Stimulated activated CD4-positive, alpha-beta T cell treated with anti-CD3 and anti-CD28 coated beads, Interleukin-4, amount 100 ng/mL, for 1 hour (primary cell): ENCODE measurements at regions not wholly inside any gene's neighbourhood (a gene's known extent, or its start where the extent isn't known, plus 50 kb on each side); places are given as distances from the start of the nearest gene placed in this dataset.
"Not testable (repeated sequence)": the region's sequence is repeated elsewhere in the genome, so short reads cannot be mapped to it uniquely, and the experiment has no call there.

ENCODE experiments used
- DNase-seq: peaks from one replicate; pipeline ENCODE4 v3.0.0-alpha.2; 2020

DNA sequence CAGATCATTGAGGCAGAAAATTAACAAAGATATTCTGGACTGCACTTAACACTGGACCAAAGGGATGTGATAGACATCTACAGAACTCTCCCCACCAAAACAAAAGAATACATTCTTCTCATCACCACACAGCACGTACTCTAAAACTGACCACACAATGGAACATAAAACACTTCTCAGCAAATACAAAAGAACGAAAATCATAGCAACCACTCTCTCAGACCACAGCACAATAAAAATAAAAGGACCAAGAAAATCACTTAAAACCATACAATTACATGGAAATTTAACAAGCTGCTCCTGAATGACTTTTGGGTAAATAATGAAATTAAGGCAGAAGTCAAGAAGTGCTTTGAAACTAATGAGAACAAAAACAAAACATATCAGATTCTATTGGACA lies 254.0 kb upstream of the STXBP6 start:
- no peak for DNase-seq

DNA sequence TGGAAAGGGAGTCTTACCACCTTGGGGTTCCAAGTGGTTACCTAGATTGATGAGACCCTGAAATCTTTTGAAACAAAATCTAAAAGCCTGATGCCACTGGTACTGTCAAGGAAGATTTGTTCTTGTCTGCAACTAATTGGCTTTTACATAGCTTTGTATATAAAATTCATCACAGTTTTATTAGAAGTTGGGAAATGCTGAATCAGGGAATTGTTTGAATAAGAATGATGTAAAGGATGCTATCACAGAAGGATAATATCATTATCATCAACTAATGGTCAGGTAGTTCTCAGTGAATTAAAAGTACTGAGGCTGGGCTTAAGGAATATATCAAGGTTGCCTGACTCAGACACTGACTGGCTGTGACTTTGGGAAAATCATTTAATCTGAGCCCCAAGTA lies 248.3 kb upstream of the STXBP6 start:
- no peak for DNase-seq

DNA sequence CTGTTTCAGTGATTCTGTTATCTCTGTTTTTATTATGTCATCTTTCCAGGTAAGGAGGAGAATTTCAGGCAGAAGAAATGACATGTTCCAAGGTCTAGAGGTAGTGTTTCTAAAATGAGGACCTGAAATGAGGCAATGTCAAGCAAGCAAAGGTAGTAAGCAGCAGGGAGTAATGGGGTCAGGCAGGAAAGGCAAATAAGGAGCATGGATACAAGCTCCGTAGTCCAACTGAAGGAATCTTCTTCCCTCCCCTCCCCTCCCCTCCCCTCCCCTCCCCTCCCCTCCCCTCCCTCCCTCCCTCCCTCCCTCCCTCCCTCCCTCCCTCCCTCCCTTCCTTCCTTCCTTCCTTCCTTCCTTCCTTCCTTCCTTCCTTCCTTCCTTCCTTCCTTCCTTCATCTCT lies 240.2 kb upstream of the STXBP6 start:
- not testable (repeated sequence) for DNase-seq

DNA sequence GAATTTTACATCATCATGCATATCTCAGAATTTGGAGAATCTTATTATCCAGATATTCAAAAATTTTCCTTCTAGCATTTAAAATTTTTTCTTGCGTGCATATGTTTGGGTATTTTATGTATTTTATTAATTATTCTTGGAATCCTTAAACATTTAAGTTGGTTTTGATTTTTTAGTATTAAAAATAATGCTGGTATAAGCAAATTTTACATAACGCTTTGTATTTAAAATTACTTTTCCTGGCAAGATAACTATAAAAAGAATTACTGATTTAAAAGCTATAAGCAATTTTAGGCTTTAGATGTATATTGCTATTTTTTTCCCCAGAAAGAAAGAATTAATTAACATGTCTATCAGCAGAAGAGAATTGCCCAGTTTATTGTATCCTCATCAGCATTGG lies 224.6 kb upstream of the STXBP6 start:
- DNase-seq, result no peak

- DNase-seq, result no peak
These were observed 217.2 kb upstream of the STXBP6 start for GRCh38 chr14:25267186-25267585.

- DNase-seq, result no peak
These were observed 209.5 kb upstream of the STXBP6 start for GRCh38 chr14:25259470-25259869.

- DNase-seq, result no peak
These were observed 202.8 kb upstream of the STXBP6 start for GRCh38 chr14:25252793-25253192.

GRCh38 chr14:25250516-25250915 lies 200.6 kb upstream of the STXBP6 start:
- no peak for DNase-seq

- no peak for DNase-seq
These were observed 197.7 kb upstream of the STXBP6 start for GRCh38 chr14:25247609-25248008.

DNA sequence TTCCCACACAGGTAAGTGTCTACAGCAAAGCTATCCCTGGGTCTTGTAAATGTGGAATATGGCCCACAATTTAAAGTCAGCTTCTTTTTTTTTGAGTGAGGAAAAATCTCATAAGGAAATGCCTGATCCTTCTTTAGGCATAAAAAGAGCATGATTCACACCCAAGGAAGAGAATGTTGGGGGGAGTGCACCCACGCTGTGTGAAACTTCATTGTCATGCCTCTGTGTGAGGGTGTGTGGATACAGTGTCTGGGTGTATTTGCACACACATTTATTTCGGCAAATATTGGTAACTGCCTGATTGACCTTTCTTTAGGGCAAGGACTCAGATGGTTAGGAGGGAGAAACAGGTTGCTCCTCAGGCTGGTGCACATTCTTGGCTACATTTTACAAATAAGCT lies 196.8 kb upstream of the STXBP6 start:
- no peak for DNase-seq

DNA sequence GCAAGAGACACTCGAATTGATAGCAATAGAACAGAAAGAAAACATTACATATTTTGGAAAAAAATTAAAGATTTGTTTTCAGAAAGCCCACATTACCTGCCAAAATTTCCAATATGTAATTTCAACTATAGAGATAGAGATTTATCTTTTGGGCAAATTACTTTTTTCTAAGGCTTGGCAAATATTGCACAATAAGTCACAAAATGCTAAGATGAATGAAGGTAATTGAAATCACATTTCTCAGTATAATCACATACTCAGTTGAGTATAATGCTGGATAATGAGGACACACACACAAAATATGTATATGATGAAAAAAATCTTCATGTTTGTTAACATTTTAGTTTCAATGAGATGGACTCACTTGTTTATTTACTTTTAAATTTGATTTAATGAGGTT lies 189.2 kb upstream of the STXBP6 start:
- no peak for DNase-seq

GRCh38 chr14:25237845-25238244 lies 187.9 kb upstream of the STXBP6 start:
- no peak for DNase-seq

DNA sequence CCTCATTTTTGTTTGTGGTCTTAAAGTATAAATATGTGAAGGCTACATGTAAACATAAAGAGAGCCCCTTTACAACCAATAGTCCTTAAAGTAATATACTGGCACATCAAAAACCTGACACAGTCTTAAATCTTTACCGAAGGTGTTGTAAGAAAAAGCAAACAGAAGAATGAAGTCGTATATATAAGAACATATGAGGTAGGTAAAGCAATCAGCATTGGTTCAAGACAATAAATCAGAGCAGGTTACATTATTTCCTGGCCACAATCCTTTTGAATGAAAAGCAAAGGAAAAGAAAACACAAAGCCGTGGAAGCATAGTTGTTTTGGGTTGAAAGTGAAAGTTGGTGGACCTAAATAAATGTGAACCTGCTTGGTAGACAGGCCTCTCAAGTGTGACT lies 183.7 kb upstream of the STXBP6 start:
- no peak for DNase-seq

DNA sequence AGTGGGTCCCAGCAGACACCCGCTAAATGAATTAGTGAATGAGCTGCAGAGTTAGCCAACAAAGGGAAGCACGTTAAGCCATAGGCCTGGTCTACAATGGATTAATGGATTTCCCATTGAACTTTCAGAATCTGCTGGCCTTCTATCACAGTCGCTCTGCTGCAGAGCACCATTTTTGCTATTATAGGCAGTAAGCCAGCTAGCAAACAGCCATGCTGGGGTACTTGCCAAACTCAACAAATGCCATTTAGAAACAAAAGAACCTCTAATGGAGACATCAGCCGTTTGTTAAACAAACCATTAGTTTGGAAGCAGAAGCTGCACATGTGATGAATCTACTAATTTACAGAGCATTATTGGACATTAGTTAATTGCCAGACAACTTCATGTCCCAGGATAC lies 181.1 kb upstream of the STXBP6 start:
- no peak for DNase-seq

DNA sequence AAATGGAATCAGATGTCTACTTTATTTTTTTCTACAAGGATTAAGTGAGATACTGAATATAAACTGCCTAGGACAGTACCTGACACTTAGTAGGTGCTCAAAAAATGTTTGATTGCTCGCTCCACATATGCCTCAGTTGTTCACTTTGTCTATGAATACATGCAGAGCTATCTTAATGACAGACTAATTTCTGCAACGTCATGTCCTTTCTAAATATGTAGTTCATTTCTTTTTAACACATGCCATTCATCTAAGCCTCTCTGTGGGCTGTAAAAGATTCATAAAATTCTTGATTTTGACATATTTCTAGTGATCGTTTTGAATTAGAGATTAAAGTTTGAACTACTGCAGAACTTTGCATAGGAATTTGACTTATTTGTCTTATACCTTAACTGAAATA lies 176.3 kb upstream of the STXBP6 start:
- DNase-seq, result no peak

GRCh38 chr14:25222256-25222655 lies 172.3 kb upstream of the STXBP6 start:
- no peak for DNase-seq

- no peak for DNase-seq
These were observed 170.6 kb upstream of the STXBP6 start for GRCh38 chr14:25220514-25220913.

- no peak for DNase-seq
These were observed 165.7 kb upstream of the STXBP6 start for GRCh38 chr14:25215607-25216006.

DNA sequence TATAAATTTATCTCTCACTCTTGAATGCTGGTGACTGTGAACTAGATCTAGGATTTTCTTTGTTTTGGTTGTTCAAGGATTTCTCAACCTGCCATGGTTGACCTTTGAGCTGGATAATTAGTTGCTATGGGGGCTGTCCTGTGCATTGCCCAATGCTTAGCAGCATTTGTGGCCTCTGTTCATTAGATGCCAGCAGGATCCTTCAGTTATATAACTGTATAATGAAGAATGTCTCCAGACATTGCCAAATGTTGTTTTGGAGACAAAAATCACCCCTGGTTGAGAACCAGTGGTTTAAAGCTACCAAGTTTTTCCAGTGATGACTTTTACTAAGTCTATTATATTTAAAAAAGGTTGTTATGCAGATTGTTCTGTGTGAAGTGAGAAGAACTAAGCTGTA lies 147.9 kb upstream of the STXBP6 start:
- no peak for DNase-seq

- DNase-seq, result no peak
These were observed 130.3 kb upstream of the STXBP6 start for GRCh38 chr14:25180221-25180620.

- no peak for DNase-seq
These were observed 128.3 kb upstream of the STXBP6 start for GRCh38 chr14:25178255-25178654.

- no peak for DNase-seq
These were observed 101.2 kb upstream of the STXBP6 start for GRCh38 chr14:25150934-25151790.

GRCh38 chr14:25150401-25150800 lies 100.5 kb upstream of the STXBP6 start:
- DNase-seq, result no peak

DNA sequence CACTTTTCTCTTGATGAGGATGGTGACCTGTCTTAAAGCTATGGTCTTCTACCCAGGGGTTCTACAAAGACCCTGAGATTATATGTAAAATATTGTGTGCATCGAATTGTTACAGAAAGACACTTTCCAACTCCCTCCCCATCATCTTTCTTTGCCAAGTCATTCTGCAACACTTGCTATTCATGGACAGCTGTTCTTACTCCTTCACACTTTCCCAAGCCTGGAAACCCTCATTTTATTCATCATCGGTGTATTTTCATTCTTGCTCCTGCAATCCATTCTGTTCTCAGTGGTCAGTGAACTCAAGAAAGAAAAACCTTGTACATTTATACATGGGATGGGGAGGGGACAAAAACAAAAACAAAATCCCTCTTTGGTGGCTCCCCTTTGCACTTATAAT lies 90.5 kb upstream of the STXBP6 start:
- no peak for DNase-seq

- DNase-seq, result no peak
These were observed 86.9 kb upstream of the STXBP6 start for GRCh38 chr14:25136811-25137210.
